ENCODE measurements at regions not wholly inside any gene's neighbourhood (a gene's known extent, or its start where the extent isn't known, plus 50 kb on each side); places are given as distances from the start of the nearest gene placed in this dataset.

GRCh38 chr1:182143825-182144645 lies 82.5 kb upstream of the ZNF648 start:
- peaks cover 0 to 22% (median 17%) of the 10 kb centered on the region in 3 donors for H3K4me1 ChIP-seq (ENCODE audit: control insufficient read depth in 2 of 3, insufficient read depth in 2 of 3, low read depth in 1 of 3, low read length in 3 of 3)
- H3K27ac ChIP-seq (ENCODE audit: low read depth in 2 of 2, low read length in 2 of 2): peak overlapping the region; percentile 91 to 93
- H3K27me3 ChIP-seq (ENCODE audit: control insufficient read depth, insufficient read depth, low read length): no peaks in the 10 kb centered on the region
- TF ChIP-seq CTCF (IDR thresholded peaks at IDR 0.05; ENCODE audit: borderline replicate concordance, extremely low read depth, insufficient read depth): no peak
- DNase-seq (peak; percentile 76 to 93 (median 86)), FAIRE-seq (no peak)
- H3K9me3 ChIP-seq (ENCODE audit: control insufficient read depth in 2 of 3, insufficient read depth in 1 of 3, low read length in 3 of 3): no peaks in the 10 kb centered on the region
- intact Hi-C loops (cut with DNase I): loop anchor here (10.0 kb wide), 1 partner anchor 251 kb away; the partner anchor contains the start of gene GLUL
- H3K9ac ChIP-seq (ENCODE audit: low read length in 3 of 3): peak overlapping the region in 1 of 3 donors; percentile 57
- H3K4me3 ChIP-seq (ENCODE audit: low read length in 3 of 3): no peak overlapping the region
- H3K36me3 ChIP-seq (ENCODE audit: control insufficient read depth in 2 of 3, insufficient read depth in 3 of 3, low read length in 3 of 3): no peaks in the 10 kb centered on the region

- FAIRE-seq (no peak), DNase-seq (peak; percentile 92 to 95 (median 93))
- Histone ChIP-seq H3K4me1 (ENCODE audit: control insufficient read depth in 2 of 3, insufficient read depth in 2 of 3, low read depth in 1 of 3, low read length in 3 of 3) (peaks cover 0 to 22% (median 17%) of the 10 kb centered on the region in 3 donors), H3K9me3 (ENCODE audit: control insufficient read depth in 2 of 3, insufficient read depth in 1 of 3, low read length in 3 of 3) (no peaks in the 10 kb centered on the region), H3K27me3 (ENCODE audit: control insufficient read depth, insufficient read depth, low read length) (no peaks in the 10 kb centered on the region), H3K4me3 (ENCODE audit: low read length in 3 of 3) (no peak overlapping the region), H3K36me3 (ENCODE audit: control insufficient read depth in 2 of 3, insufficient read depth in 3 of 3, low read length in 3 of 3) (no peaks in the 10 kb centered on the region), H3K27ac (ENCODE audit: low read depth in 2 of 2, low read length in 2 of 2) (peak overlapping the region in 1 of 2 donors; percentile 91), H3K9ac (ENCODE audit: low read length in 3 of 3) (peak overlapping the region in 1 of 3 donors; percentile 57)
- peak; percentile 99 for TF ChIP-seq CTCF (IDR thresholded peaks at IDR 0.05; ENCODE audit: borderline replicate concordance, extremely low read depth, insufficient read depth)
- intact Hi-C loops (cut with DNase I): loop anchor here (10.0 kb wide), 1 partner anchor 252 kb away; the partner anchor contains the start of gene GLUL
Measured at GRCh38 chr1:182143154-182143657, 81.7 kb upstream of the ZNF648 start.

- Histone ChIP-seq H3K9me3 (ENCODE audit: control insufficient read depth in 2 of 3, insufficient read depth in 1 of 3, low read length in 3 of 3) (no peaks in the 10 kb centered on the region), H3K27me3 (ENCODE audit: control insufficient read depth, insufficient read depth, low read length) (no peaks in the 10 kb centered on the region), H3K9ac (ENCODE audit: low read length in 3 of 3) (no peak overlapping the region), H3K4me3 (ENCODE audit: low read length in 3 of 3) (no peak overlapping the region), H3K36me3 (ENCODE audit: control insufficient read depth in 2 of 3, insufficient read depth in 3 of 3, low read length in 3 of 3) (no peaks in the 10 kb centered on the region), H3K4me1 (ENCODE audit: control insufficient read depth in 2 of 3, insufficient read depth in 2 of 3, low read depth in 1 of 3, low read length in 3 of 3) (peaks cover 0 to 22% (median 17%) of the 10 kb centered on the region in 3 donors), H3K27ac (ENCODE audit: low read depth in 2 of 2, low read length in 2 of 2) (no peak overlapping the region)
- intact Hi-C loops (cut with DNase I): loop anchor here (10.0 kb wide), 1 partner anchor 252 kb away; the partner anchor contains the start of gene GLUL
- DNase-seq: no peak
- no peak for FAIRE-seq
- TF ChIP-seq CTCF (IDR thresholded peaks at IDR 0.05; ENCODE audit: borderline replicate concordance, extremely low read depth, insufficient read depth): no peak
Measured at GRCh38 chr1:182142621-182143020, 81.1 kb upstream of the ZNF648 start.

All from kidney (tissue), 13 donors.